ENCODE measurements at regions not wholly inside any gene's neighbourhood (a gene's known extent, or its start where the extent isn't known, plus 50 kb on each side); places are given as distances from the start of the nearest gene placed in this dataset.

DNA sequence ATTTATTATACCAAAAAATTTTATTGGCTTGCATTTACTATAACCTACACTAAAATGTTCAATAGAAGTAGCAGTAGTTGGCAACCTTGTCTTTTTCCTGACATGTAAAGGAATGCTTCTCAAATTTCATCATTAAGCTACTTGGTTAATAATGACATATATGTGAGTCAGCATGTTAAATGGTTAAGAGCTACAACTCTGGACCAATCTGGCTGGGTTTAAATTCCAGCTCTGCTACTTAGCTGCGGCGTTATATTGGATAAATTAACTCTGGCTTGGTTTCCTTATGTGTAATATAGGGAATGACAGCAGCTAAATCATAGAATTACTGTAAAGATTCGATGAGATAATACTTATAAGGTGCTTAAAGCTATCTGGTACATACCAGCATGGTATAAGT, 53.7 kb upstream of the OTOGL start:
- Mint-ChIP-seq H3K4me3 (ENCODE audit: low read depth) (no peak overlapping the region), H3K27ac (no peak overlapping the region), H3K27me3 (ENCODE audit: low read depth) (peaks cover 18% of the 10 kb centered on the region), H3K36me3 (ENCODE audit: low read depth) (no peaks in the 10 kb centered on the region), H3K4me1 (ENCODE audit: low read depth) (no peaks in the 10 kb centered on the region), H3K9me3 (no peaks in the 10 kb centered on the region)
- intact Hi-C loops (cut with micrococcal nuclease) = loop anchor here (2.0 to 10.0 kb wide), 3 partner anchors 123 to 161 kb away; no protein-coding TSS in a partner anchor
- DNase-seq (ENCODE audit: low spot score) = no peak

DNA sequence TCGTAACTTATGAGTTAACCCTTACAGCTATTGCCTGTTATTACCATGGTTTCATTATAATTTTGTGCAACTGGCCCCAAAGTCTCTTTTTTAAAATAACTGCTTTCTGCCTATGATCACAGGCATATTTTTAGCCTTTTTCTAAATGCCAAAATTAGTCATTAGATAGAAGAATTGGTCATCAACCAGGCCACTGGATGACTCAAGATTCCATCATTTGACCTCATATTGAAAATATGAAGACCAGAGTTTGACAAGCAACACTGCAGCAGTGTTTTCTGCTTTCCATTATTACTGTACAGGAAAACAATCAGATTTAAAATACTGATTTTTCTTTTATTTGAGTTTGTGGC, 54.7 kb upstream of the OTOGL start:
- H3K36me3 Mint-ChIP-seq (ENCODE audit: low read depth) = no peaks in the 10 kb centered on the region
- no peak for DNase-seq (ENCODE audit: low spot score)
- H3K27ac Mint-ChIP-seq = no peak overlapping the region
- peaks cover 3% of the 10 kb centered on the region for H3K4me1 Mint-ChIP-seq (ENCODE audit: low read depth)
- H3K4me3 Mint-ChIP-seq (ENCODE audit: low read depth) = no peak overlapping the region
- H3K27me3 Mint-ChIP-seq (ENCODE audit: low read depth) = peaks cover 17% of the 10 kb centered on the region
- intact Hi-C loops (cut with micrococcal nuclease) = loop anchor here (2.0 to 10.0 kb wide), 3 partner anchors 124 to 160 kb away; no protein-coding TSS in a partner anchor
- no peaks in the 10 kb centered on the region for H3K9me3 Mint-ChIP-seq

DNA sequence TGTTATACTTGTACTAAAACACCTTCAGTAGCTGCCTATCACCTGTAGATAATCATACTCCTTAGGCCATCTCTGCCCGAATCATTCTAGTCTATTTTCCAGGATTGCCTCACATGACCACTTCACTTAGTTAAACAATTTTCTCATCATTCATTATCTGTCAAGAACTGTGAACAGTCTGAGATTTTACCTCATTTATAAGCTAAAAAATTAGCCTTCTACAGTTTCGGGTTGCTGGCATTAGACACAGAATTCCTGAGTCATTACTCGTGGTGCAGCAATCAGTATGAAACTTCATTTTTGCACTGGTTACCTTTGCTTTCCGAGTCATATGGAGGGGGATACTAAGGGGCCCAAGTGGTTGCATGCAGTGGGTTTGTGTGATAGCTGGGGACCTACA, 57.6 kb upstream of the OTOGL start:
- Mint-ChIP-seq H3K27ac (no peak overlapping the region), H3K36me3 (ENCODE audit: low read depth) (no peaks in the 10 kb centered on the region), H3K4me1 (ENCODE audit: low read depth) (peaks cover 3% of the 10 kb centered on the region), H3K9me3 (no peaks in the 10 kb centered on the region), H3K4me3 (ENCODE audit: low read depth) (no peak overlapping the region), H3K27me3 (ENCODE audit: low read depth) (peaks cover 3% of the 10 kb centered on the region)
- intact Hi-C loops (cut with micrococcal nuclease) = loop anchor here (10.0 kb wide), 1 partner anchor 157 kb away; no protein-coding TSS in a partner anchor
- DNase-seq (ENCODE audit: low spot score) = no peak

DNA sequence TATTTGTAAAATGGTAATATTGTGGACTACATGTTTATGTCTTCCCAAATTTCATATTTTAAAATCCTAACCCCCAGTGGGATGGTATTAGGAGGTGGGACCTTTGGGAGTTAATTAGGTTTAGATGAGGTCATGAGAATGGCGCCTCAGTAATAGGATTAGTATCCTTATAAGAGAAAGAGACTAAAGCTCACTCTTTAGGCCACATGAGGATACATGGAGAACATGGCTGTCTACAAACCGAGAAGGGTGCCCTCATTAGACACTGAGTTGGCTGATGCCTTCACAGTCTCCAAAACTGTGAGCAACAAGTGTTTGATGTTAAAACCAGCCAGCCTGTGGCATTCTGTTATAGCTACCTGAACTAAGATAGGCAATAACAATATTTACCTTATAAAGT, 58.3 kb upstream of the OTOGL start:
- H3K4me3 Mint-ChIP-seq (ENCODE audit: low read depth) = no peak overlapping the region
- no peaks in the 10 kb centered on the region for H3K36me3 Mint-ChIP-seq (ENCODE audit: low read depth)
- peaks cover 2% of the 10 kb centered on the region for H3K27me3 Mint-ChIP-seq (ENCODE audit: low read depth)
- DNase-seq (ENCODE audit: low spot score) = no peak
- intact Hi-C loops (cut with micrococcal nuclease) = loop anchor here (10.0 kb wide), 1 partner anchor 156 kb away; no protein-coding TSS in a partner anchor
- H3K27ac Mint-ChIP-seq = no peak overlapping the region
- peaks cover 3% of the 10 kb centered on the region for H3K4me1 Mint-ChIP-seq (ENCODE audit: low read depth)
- H3K9me3 Mint-ChIP-seq = no peaks in the 10 kb centered on the region

DNA sequence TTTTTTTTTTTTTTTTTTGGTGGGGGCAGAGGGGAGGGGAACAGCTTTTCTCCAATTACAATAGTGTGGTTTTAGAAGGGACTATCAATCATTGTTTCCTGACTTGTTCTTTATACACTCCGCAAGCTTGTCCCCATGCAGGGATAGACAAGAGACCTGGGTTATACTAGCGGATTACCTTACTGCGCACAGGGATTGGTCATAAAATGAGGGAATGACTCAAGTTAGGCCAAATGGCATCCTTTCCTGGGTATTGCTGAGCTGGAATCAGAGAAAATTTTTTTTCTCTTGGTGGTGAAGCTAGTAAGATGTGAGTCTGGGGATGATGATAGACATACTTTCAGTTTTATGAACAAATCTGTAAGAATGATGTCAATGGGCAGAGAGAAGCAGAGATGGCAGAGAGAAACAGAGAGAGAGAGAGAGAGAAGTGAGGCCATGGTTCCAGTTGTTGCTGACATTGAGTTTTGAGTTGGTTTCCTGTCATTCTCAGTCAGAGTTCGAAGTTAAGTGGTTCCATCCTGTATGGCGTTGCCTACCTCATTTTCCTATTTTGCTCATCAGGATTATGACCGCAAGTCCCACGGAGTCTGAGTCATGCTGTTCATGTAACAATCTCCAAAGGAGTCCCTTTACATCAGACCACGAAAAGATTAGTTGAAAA, 59.1 kb upstream of the OTOGL start:
- Mint-ChIP-seq H3K27me3 (ENCODE audit: low read depth) (peaks cover 2% of the 10 kb centered on the region), H3K27ac (no peak overlapping the region), H3K4me1 (ENCODE audit: low read depth) (peaks cover 3% of the 10 kb centered on the region), H3K36me3 (ENCODE audit: low read depth) (no peaks in the 10 kb centered on the region), H3K9me3 (no peaks in the 10 kb centered on the region), H3K4me3 (ENCODE audit: low read depth) (no peak overlapping the region)
- intact Hi-C loops (cut with micrococcal nuclease) = loop anchor here (10.0 kb wide), 1 partner anchor 155 kb away; no protein-coding TSS in a partner anchor
- no peak for DNase-seq (ENCODE audit: low spot score)

DNA sequence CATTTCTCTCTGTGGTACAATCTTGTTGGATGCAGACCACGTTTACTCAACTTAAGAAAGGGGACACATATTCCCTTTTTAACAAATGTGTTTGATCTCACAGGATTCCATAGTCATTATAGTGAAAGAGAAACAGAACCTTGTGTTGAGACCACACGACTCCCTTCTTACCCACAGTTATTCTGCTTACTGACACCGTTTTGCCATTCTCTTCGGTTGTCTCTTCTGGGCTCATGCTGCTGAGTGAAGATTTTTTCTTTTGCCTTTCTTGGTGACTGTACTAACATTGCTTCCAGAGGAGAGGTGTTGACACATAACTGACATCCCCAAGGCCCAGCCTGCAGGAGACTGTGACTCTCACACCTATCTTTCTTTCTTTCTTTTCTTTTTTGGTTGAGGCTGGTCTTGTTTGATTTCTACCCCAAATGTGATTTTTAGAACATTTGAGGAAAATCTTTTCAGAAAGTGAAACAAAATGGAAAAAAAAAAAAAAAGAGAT, 61.2 kb upstream of the OTOGL start:
- no peaks in the 10 kb centered on the region for H3K36me3 Mint-ChIP-seq (ENCODE audit: low read depth)
- H3K27ac Mint-ChIP-seq = no peak overlapping the region
- H3K27me3 Mint-ChIP-seq (ENCODE audit: low read depth) = peaks cover 2% of the 10 kb centered on the region
- no peak for DNase-seq (ENCODE audit: low spot score)
- no peaks in the 10 kb centered on the region for H3K9me3 Mint-ChIP-seq
- H3K4me1 Mint-ChIP-seq (ENCODE audit: low read depth) = peaks cover 3% of the 10 kb centered on the region
- intact Hi-C loops (cut with micrococcal nuclease) = no loop called here
- H3K4me3 Mint-ChIP-seq (ENCODE audit: low read depth) = no peak overlapping the region

DNA sequence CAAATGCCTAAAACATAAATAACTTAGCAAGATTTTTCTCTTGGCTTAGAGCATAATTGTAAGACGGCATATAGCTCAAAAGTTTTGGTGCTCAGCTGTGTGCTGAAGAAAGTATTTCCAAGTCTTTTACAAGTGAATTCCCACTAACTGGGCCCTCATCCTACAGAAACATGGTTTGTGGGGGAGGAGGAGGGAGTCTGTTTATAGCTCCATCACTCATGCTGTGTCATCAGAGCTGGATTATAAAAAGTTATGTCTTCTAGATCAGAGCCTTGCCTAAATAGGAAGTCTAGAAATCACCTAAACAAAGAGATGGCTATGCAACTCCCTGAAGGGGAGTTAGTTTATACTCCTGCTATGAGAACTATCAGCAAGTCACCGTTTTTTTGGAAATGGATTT, 65.9 kb upstream of the OTOGL start:
- no peaks in the 10 kb centered on the region for H3K4me1 Mint-ChIP-seq (ENCODE audit: low read depth)
- DNase-seq (ENCODE audit: low spot score) = no peak
- intact Hi-C loops (cut with micrococcal nuclease) = no loop called here
- H3K27me3 Mint-ChIP-seq (ENCODE audit: low read depth) = peaks cover 7% of the 10 kb centered on the region
- no peak overlapping the region for H3K4me3 Mint-ChIP-seq (ENCODE audit: low read depth)
- no peak overlapping the region for H3K27ac Mint-ChIP-seq
- H3K9me3 Mint-ChIP-seq = no peaks in the 10 kb centered on the region
- no peaks in the 10 kb centered on the region for H3K36me3 Mint-ChIP-seq (ENCODE audit: low read depth)

DNA sequence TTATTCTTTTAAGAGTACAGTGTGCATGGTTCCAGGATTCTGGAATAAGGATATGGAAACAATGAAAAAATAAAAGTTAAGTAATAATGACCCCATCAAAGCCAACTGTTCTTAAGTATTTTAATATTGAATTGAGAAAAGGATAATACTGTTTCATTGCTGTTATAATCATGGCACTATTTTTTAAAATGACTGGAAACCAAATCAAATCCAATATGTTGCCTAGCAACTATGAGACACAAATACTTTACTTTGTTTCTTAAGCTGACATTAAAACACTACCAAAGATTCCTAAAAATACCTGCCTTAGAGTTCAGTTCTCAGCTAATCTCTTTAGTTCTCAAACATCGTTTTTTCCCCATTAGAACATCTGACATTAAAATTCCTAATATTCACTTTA, 66.4 kb upstream of the OTOGL start:
- intact Hi-C loops (cut with micrococcal nuclease) = no loop called here
- Mint-ChIP-seq H3K36me3 (ENCODE audit: low read depth) (no peaks in the 10 kb centered on the region), H3K27ac (no peak overlapping the region), H3K4me3 (ENCODE audit: low read depth) (no peak overlapping the region), H3K9me3 (no peaks in the 10 kb centered on the region), H3K4me1 (ENCODE audit: low read depth) (no peaks in the 10 kb centered on the region), H3K27me3 (ENCODE audit: low read depth) (peaks cover 7% of the 10 kb centered on the region)
- no peak for DNase-seq (ENCODE audit: low spot score)

DNA sequence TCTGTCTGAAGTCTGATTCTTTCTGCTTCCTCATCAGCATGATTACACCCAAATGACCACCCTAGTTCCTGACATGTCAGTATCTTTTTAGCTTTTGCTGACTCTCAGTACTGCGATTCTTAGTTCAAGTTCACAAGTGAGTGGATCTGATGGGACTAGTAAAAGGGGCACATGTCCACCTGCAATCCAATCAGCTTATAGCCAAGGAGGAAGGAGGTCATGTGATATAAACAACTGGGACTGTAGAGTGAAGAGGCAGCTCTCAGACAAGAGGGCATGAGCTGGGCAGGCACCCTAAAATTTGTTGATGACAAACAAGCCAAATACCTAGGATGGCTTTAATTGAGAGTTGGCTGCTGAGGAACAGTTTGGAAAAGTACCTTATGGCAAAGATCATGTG, 68.1 kb upstream of the OTOGL start:
- Mint-ChIP-seq H3K27me3 (ENCODE audit: low read depth) (peaks cover 5% of the 10 kb centered on the region), H3K9me3 (no peaks in the 10 kb centered on the region), H3K4me1 (ENCODE audit: low read depth) (no peaks in the 10 kb centered on the region), H3K27ac (no peak overlapping the region), H3K4me3 (ENCODE audit: low read depth) (no peak overlapping the region), H3K36me3 (ENCODE audit: low read depth) (no peaks in the 10 kb centered on the region)
- no peak for DNase-seq (ENCODE audit: low spot score)
- intact Hi-C loops (cut with micrococcal nuclease) = no loop called here

DNA sequence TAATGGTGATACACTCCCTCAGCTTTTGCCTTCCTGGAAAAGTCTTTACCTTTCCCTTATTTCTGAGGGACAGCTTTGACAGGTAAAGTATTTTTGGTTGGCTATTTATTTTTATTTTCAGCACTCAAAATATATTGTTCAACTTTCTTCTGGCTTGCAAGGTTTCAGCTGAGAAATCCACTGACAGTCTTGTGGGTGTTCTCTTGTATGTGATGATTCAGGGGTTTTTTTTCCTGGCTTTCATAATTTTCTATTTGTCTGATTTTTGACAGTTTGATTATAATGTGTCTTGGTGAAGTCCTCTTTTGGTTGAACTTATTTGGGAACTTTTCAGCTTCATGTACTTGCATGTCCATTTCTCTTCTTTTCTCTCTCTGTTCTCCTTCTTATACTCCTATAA, 73.7 kb upstream of the OTOGL start:
- Mint-ChIP-seq H3K27me3 (ENCODE audit: low read depth) (peaks cover 6% of the 10 kb centered on the region), H3K27ac (no peak overlapping the region), H3K4me3 (ENCODE audit: low read depth) (no peak overlapping the region), H3K4me1 (ENCODE audit: low read depth) (no peaks in the 10 kb centered on the region), H3K36me3 (ENCODE audit: low read depth) (no peaks in the 10 kb centered on the region), H3K9me3 (peaks cover 5% of the 10 kb centered on the region)
- no peak for DNase-seq (ENCODE audit: low spot score)
- intact Hi-C loops (cut with micrococcal nuclease) = no loop called here

DNA sequence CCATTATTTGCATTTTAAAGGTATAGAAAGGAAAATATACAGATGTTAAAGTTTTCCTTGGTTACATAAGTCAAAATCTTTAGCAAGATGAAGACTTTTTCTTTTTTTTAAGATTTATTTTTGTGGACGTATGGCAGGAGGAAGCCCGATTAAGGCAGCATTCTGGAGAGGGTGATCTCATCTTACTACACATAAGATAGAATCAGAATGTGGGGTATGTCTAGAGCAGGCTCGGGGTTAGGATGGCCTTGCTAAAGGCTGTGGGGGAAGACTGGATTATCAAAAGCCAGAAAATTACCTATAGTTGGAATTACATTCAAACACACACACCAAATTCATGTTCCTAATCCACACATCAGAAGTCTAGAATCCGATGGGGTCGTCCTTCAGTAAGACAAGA, 79.6 kb upstream of the OTOGL start:
- no peaks in the 10 kb centered on the region for H3K36me3 Mint-ChIP-seq (ENCODE audit: low read depth)
- H3K27ac Mint-ChIP-seq = no peak overlapping the region
- intact Hi-C loops (cut with micrococcal nuclease) = no loop called here
- H3K4me3 Mint-ChIP-seq (ENCODE audit: low read depth) = no peak overlapping the region
- no peaks in the 10 kb centered on the region for H3K4me1 Mint-ChIP-seq (ENCODE audit: low read depth)
- no peak for DNase-seq (ENCODE audit: low spot score)
- peaks cover 2% of the 10 kb centered on the region for H3K27me3 Mint-ChIP-seq (ENCODE audit: low read depth)
- H3K9me3 Mint-ChIP-seq = no peaks in the 10 kb centered on the region

DNA sequence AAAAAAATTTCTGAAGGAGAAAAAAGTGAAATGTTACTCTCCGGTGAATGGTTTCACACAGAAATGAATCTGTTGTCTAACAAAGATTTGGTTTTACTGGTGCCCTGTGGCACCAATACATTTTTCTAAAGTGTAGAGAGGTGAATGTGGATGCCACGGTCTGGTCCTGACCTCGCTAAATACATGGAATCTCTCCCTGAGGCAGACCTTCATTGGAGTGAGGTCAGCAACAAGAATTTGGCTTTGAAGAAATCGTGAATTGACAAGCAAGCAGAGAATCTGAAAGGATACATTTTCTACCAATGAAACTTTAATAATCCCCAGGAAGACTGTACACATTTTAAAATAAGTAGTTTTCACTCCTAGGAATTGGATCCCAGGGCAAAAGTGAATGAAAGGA, 81.2 kb upstream of the OTOGL start:
- Mint-ChIP-seq H3K9me3 (no peaks in the 10 kb centered on the region), H3K27me3 (ENCODE audit: low read depth) (peaks cover 2% of the 10 kb centered on the region), H3K36me3 (ENCODE audit: low read depth) (no peaks in the 10 kb centered on the region), H3K4me1 (ENCODE audit: low read depth) (no peaks in the 10 kb centered on the region), H3K4me3 (ENCODE audit: low read depth) (no peak overlapping the region), H3K27ac (no peak overlapping the region)
- DNase-seq (ENCODE audit: low spot score) = no peak
- intact Hi-C loops (cut with micrococcal nuclease) = no loop called here

DNA sequence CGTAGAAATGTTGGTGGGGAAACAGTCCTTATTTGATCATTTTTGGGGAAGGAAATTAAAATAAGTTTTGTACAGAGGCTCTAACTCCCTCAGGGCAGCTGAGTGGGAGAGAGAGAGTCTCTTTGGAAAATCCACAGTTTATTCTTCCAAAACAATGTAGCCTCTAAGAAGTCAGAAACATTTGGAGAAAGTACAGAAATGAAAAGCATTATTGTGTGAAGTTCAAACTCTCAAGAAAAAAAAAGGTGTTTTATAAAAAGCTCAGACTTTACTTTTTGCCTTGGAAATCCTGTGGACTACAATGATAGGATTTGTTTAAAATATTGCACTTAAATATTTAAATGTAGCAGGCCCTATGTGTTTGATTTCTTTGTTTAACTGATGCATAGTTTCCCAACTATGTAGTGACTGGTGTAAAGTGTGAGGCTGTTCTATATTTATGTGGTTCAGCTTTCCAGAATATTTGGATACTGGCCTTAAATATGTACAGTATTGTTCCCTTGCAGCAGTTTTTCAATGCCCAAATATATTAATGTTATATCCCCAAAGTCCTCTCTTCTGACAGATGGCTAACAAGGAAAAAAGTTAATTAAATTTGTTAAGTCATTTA, 82.0 kb upstream of the OTOGL start:
- no peaks in the 10 kb centered on the region for H3K9me3 Mint-ChIP-seq
- DNase-seq (ENCODE audit: low spot score) = no peak
- no peak overlapping the region for H3K27ac Mint-ChIP-seq
- intact Hi-C loops (cut with micrococcal nuclease) = no loop called here
- H3K4me3 Mint-ChIP-seq (ENCODE audit: low read depth) = no peak overlapping the region
- H3K36me3 Mint-ChIP-seq (ENCODE audit: low read depth) = no peaks in the 10 kb centered on the region
- H3K27me3 Mint-ChIP-seq (ENCODE audit: low read depth) = peaks cover 2% of the 10 kb centered on the region
- H3K4me1 Mint-ChIP-seq (ENCODE audit: low read depth) = no peaks in the 10 kb centered on the region
